ENCODE measurements at regions not wholly inside any gene's neighbourhood (a gene's known extent, or its start where the extent isn't known, plus 50 kb on each side); places are given as distances from the start of the nearest gene placed in this dataset.

GRCh38 chr3:190790185-190790584 lies 72.3 kb downstream of the GMNC start:
- Mint-ChIP-seq H3K4me3 (no peak overlapping the region), H3K9me3 (no peaks in the 10 kb centered on the region), H3K27ac (no peak overlapping the region), H3K4me1 (ENCODE audit: low read depth) (no peaks in the 10 kb centered on the region), H3K36me3 (ENCODE audit: low read depth) (no peaks in the 10 kb centered on the region), H3K27me3 (no peaks in the 10 kb centered on the region)
- DNase-seq: no peak
- CTCF ChIA-PET: no interaction called here
- POLR2A ChIA-PET: no interaction called here
- ATAC-seq: no peak
- intact Hi-C loops (cut with micrococcal nuclease): no loop called here
- TF ChIP-seq CTCF (IDR thresholded peaks at IDR 0.05): no peak

GRCh38 chr3:190786898-190787297 lies 75.6 kb downstream of the GMNC start:
- ChIA-PET POLR2A (no interaction called here), CTCF (no interaction called here)
- intact Hi-C loops (cut with micrococcal nuclease): no loop called here
- no peak for TF ChIP-seq CTCF (IDR thresholded peaks at IDR 0.05)
- Mint-ChIP-seq H3K4me3 (no peak overlapping the region), H3K27me3 (no peaks in the 10 kb centered on the region), H3K27ac (no peak overlapping the region), H3K36me3 (ENCODE audit: low read depth) (no peaks in the 10 kb centered on the region), H3K9me3 (no peaks in the 10 kb centered on the region), H3K4me1 (ENCODE audit: low read depth) (no peaks in the 10 kb centered on the region)
- no peak for ATAC-seq
- DNase-seq: no peak

- ATAC-seq (no peak), DNase-seq (no peak)
- no peak for TF ChIP-seq CTCF (IDR thresholded peaks at IDR 0.05)
Measured at GRCh38 chr3:190785047-190785446, 77.4 kb downstream of the GMNC start.

GRCh38 chr3:190780524-190780923 lies 82.0 kb downstream of the GMNC start:
- Mint-ChIP-seq H3K4me1 (ENCODE audit: low read depth) (no peaks in the 10 kb centered on the region), H3K9me3 (no peaks in the 10 kb centered on the region), H3K27me3 (no peaks in the 10 kb centered on the region), H3K4me3 (no peak overlapping the region), H3K27ac (no peak overlapping the region), H3K36me3 (ENCODE audit: low read depth) (no peaks in the 10 kb centered on the region)
- DNase-seq (no peak), ATAC-seq (no peak)
- intact Hi-C loops (cut with micrococcal nuclease): no loop called here
- TF ChIP-seq CTCF (IDR thresholded peaks at IDR 0.05): no peak
- CTCF ChIA-PET: no interaction called here
- POLR2A ChIA-PET: interaction anchor here (0.9 kb wide), 1 partner anchor 107 kb away, joined by 4 read pairs; no protein-coding TSS in a partner anchor

More at GRCh38 chr3:190785047-190785446, 77.4 kb downstream of the GMNC start:
- POLR2A ChIA-PET: no interaction called here
- CTCF ChIA-PET: no interaction called here
- Mint-ChIP-seq H3K9me3 (no peaks in the 10 kb centered on the region), H3K4me1 (ENCODE audit: low read depth) (no peaks in the 10 kb centered on the region), H3K4me3 (no peak overlapping the region), H3K36me3 (ENCODE audit: low read depth) (no peaks in the 10 kb centered on the region), H3K27me3 (no peaks in the 10 kb centered on the region), H3K27ac (no peak overlapping the region)
- intact Hi-C loops (cut with micrococcal nuclease): no loop called here

GRCh38 chr3:190774633-190775032 lies 87.9 kb downstream of the GMNC start:
- Mint-ChIP-seq H3K27ac (no peak overlapping the region), H3K4me1 (ENCODE audit: low read depth) (no peaks in the 10 kb centered on the region), H3K9me3 (peaks cover 5% of the 10 kb centered on the region), H3K4me3 (no peak overlapping the region), H3K36me3 (ENCODE audit: low read depth) (no peaks in the 10 kb centered on the region), H3K27me3 (no peaks in the 10 kb centered on the region)
- intact Hi-C loops (cut with micrococcal nuclease): no loop called here
- POLR2A ChIA-PET: no interaction called here
- ATAC-seq: no peak
- CTCF ChIA-PET: no interaction called here
- no peak for TF ChIP-seq CTCF (IDR thresholded peaks at IDR 0.05)
- no peak for DNase-seq

All from activated CD8-positive, alpha-beta T cell treated with anti-CD3 and anti-CD28 coated beads for 36 hours (primary cell).